Kasumi-1 (cell line): ENCODE measurements at regions not wholly inside any gene's neighbourhood (a gene's known extent, or its start where the extent isn't known, plus 50 kb on each side); places are given as distances from the start of the nearest gene placed in this dataset.
A peak's percentile ranks its signal among the peaks of the same experiment; 100 is the strongest.

Source experiments
- DNase-seq, 2 experiments: peaks; one replicate each; lab custom pipeline; 2025; lab: John Stamatoyannopoulos, UW

- DNase-seq, result no peak
These were observed 126.9 kb upstream of the TRIB2 start for GRCh38 chr2:12589802-12590320.

DNA sequence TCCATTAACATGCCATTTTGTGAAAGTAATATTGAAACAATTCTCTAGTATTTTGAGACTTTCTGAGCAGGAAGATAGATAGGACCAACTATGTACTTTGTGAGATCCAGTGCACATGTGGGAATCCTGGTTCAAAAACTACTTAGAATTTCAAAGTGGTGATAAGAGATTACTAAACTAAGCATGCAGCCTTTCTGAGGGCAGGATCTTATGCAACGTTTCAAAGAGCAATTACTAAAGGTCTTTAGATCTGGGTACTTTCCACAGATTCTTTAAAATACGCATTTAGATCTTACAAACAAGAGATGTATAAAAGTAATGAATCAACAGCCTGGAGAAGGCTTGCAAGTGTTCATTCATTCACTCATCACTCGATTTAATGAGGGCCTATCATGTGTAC is 124.4 kb upstream of the TRIB2 start:
- DNase-seq, result no peak

DNA sequence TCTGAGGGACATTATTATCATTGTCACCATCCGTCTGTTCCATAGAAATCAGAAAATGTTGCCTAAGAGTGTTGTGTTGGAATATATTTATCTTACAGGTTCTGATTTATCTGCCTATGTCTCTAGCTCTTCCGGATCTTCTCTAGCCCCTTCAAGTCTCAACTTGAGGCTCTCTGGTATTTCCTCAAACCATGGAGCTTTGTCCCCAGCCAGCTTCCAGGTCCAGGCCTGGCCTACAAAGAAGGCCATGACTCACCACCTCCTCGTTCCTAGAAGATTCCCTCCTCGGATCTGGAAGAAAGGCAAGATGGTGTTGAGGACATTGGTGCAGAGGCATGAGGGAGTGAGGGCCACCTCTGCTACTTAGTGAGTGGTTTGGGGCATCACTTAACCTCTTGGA is 122.1 kb upstream of the TRIB2 start:
- DNase-seq, result no peak

DNA sequence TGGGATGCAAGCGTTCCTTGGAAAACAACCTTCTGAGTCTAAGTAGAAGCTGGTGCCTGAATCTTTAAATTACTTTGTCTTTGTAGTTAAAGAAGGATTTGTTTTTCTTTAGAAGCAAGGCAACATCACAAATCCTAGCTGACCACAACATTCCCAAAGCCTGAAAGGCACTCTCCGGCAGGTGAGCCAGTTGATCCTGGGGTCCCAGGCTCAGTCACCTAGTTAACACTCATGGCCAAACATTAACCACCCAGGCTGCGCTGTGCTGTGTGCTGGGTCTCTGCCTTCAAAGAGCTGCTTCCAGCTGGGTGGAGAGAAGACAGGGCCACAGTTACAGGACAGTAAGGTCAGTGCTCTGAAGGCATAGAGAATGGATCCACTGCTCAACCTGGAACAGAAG is 120.0 kb upstream of the TRIB2 start:
- no peak for DNase-seq

GRCh38 chr2:12597610-12598009 is 119.1 kb upstream of the TRIB2 start:
- no peak for DNase-seq

GRCh38 chr2:12602661-12603060 is 114.1 kb upstream of the TRIB2 start:
- DNase-seq, result no peak

DNA sequence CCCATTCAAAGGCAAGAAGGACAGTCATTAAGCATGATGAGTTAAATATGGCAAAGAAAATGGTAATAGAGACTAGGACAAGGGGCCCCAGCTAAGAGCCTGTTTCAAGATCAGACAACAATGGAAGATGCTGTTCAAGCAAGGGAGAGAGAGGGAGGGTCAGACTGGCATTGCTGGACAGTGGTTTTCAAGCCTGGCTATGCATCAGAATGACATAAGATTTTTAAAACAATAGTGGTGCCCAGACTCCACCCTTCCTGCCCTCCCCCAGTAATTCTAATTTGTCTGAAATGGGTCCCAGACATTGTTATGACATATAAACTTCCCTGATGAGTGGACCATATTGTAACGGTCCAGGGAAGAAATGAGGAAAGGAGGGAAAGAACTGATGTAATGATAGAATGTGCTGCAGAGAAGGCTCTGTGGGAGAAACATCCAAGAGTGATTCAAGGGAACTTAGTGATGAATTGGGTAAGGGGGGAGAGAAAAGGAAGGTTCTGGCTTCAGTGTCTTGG is 112.9 kb upstream of the TRIB2 start:
- DNase-seq, result no peak

DNA sequence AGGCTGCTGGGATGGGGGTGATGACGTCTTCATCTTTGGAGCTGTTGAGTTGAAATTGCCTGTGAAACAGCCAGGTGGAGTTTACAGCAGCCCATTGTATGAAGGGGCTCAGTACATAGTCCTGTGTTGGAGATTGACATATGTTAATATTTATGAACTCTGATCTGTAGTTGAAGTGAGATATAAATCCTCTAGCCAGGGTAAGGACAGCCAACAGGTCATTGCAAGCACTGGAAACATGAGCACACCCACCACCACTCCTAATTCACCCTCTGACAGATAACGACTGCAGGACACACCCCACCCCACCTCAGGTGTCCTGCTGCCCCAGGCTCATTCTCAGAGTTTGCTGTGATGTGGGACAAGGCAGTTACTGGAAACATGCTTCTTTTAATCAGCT is 112.4 kb upstream of the TRIB2 start:
- no peak for DNase-seq

GRCh38 chr2:12605366-12605765 is 111.4 kb upstream of the TRIB2 start:
- DNase-seq, result no peak

- DNase-seq, result no peak
These were observed 110.8 kb upstream of the TRIB2 start for GRCh38 chr2:12605936-12606335.

DNA sequence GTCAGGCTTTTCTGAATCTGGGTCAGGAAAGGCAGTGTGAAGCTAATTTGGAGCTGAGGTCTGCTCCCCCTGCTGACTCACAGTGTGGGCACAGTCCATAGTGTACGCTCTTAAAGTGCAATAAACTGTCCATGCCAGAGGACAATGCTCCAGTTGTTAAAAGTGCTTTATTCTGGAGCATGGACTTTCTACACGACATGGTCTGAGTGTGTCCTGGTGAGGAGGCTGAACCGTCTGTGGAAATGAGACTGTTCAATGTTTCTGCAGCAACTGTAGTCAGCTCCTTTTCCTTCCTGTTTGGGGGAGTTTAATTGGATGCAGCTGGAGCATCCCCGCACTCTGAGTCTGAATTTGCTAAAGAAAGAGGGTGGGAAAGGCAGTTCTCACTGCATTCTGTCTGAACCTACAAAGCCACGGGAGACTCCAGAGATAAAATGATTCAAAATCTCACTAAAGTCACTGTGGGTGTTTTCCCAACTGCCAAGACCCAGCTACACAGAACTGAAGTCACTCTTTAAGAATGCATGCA is 110.2 kb upstream of the TRIB2 start:
- DNase-seq, result peak; percentile 23 to 36

GRCh38 chr2:12607971-12608370 is 108.8 kb upstream of the TRIB2 start:
- no peak for DNase-seq

DNA sequence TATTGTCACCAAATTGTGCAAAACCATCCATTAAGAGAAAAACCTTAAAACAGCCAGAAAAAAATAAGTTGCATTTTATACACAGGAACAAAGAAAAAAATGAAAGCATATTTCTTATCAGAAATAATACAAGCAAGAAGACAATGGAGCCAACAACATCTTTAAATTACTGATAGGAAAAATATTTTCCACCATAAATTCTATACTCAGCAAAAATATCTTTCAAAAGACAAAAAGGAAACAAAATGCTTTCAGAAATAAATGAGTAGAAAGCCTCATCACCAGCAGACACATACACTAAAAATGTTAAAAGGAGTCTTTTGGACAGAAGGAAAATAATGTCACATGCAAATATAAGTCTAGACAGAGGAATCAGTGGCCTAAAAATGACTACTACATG is 106.4 kb upstream of the TRIB2 start:
- no peak for DNase-seq

DNA sequence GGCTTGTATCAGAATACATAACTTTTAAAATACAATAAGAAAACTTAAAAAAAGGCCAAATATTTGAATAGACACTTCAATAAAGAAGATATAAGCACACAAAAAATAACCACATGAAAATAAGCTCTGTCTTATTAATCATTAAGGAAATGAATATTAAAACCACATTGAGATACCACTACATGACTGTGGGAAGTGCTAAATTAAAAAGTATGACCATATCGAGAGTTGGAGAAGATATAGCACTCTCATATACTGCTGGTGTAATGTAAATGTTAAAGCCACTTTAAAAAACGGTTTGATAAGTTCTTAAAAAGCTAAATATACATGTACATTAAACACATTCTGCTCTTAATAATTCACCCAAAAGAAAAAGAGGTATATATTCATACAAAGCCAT is 104.6 kb upstream of the TRIB2 start:
- no peak for DNase-seq

DNA sequence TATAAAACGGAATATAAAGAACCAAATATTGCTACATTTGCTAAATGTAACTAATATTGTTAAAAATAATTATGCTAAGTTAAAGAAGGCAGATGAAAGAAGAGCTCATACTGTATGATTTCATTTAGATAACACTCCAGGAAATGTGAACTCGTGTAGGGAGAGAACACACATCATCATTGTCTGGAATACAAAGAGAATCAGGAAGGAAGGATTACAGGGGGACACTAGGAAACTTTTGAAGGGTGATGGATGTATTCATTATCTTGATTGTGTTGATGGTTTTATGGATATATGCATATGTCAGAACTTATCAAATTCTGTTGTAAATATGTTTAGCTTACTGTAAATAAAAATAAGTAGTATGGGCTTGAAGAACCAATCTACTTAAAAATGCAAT is 104.1 kb upstream of the TRIB2 start:
- no peak for DNase-seq

- DNase-seq, result no peak
These were observed 103.5 kb upstream of the TRIB2 start for GRCh38 chr2:12613137-12613835.

DNA sequence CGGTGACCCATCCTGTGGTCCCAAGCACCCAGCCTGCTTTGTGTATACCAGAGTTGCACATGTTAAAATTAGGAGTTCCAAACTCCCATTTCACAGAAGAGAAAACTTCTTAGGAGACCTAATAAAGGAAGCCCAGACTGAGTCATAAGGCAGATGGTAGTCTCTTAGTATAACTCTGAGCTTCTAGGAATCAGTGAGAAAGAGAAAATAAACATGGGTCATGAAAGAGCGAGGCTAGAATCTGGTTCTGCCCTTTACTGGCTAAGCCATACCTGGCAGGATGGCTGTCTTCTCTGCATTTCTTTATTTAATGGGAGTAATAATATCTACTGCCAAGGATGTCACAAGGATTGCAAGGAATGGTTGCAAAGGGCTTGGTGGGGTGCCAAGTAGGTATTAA is 101.2 kb upstream of the TRIB2 start:
- DNase-seq, result no peak

DNA sequence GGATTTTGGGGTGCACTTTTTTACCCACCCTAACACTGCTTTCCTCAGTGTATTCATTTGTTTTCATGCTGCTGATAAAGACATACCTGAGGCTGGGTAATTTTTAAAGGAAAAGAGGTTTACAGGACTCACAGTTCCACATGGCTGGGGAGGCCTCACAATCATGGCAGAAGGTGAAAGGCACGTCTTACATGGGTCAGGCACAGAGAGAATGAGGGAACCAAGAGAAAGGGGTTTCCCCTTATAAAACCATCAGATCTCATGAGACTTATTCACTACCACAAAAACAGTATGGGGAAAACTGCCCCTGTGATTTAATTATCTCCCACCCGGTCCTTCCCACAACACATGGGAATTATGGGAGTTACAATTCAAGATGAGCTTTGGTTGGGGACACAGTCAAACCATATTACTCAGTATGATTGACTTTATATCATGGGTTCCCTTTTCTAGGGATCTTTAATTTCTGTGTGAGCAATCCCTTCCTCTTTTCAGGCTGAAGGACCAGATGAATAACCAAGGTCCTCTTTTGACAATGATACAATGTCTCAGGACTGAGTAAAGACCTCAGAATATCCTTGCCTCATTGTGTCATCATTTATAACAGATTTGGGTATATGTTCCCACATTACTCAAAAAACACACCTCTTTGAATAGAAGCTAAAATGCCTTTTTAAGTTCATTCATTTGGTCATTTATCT is 100.1 kb upstream of the TRIB2 start:
- peak; percentile 29 to 39 for DNase-seq

DNA sequence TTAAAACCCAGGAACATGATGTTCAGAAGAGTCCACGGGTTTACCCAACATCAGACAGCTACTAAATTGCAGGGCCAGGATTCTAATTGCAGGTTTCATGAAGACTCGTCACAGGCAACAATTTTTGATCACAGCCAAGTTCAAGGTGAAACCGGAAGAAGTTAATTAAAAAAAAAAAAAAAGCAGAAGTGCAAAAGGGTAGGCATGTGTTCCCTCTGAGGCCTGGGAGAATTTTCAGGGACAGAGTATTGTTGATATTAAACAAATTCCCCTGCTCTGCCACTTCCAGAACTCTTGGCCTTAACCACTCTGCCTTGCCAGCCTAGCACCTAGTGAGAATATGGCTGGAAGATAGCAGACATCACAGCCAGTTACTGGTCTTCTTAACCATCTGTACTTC is 99.4 kb upstream of the TRIB2 start:
- no peak for DNase-seq

- no peak for DNase-seq
These were observed 98.9 kb upstream of the TRIB2 start for GRCh38 chr2:12617853-12618252.

- DNase-seq, result no peak
These were observed 98.2 kb upstream of the TRIB2 start for GRCh38 chr2:12618576-12618975.

GRCh38 chr2:12619975-12620374 is 96.8 kb upstream of the TRIB2 start:
- no peak for DNase-seq

- no peak for DNase-seq
These were observed 96.0 kb upstream of the TRIB2 start for GRCh38 chr2:12620759-12621158.
